Mucosa of rectum (tissue), 2 donors: ENCODE measurements at regions not wholly inside any gene's neighbourhood (a gene's known extent, or its start where the extent isn't known, plus 50 kb on each side); places are given as distances from the start of the nearest gene placed in this dataset.

Source experiments
- H3K27ac ChIP-seq, 2 donors: one replicate each; pipeline ENCODE4 v1.7.0; 2013; ENCODE audit warnings: inconsistent platforms in 2 of 2, low read depth in 2 of 2, low read length in 2 of 2
- H3K27me3 ChIP-seq, 2 donors: one replicate each; pipeline ENCODE4 v1.7.0; 2013; ENCODE audit warnings: low read length in 2 of 2; ENCODE audit not compliant: control insufficient read depth in 2 of 2, insufficient read depth in 2 of 2
- H3K36me3 ChIP-seq, 2 donors: one replicate each; pipeline ENCODE4 v1.7.0; 2013; ENCODE audit warnings: low read length in 2 of 2; ENCODE audit not compliant: control insufficient read depth in 2 of 2, insufficient read depth in 2 of 2
- H3K4me1 ChIP-seq, 2 donors: one replicate each; pipeline ENCODE4 v1.7.0; 2013; ENCODE audit warnings: low read length in 2 of 2, mild to moderate bottlenecking in 1 of 2; ENCODE audit not compliant: control insufficient read depth in 2 of 2, insufficient read depth in 2 of 2
- H3K4me3 ChIP-seq, 2 donors: one replicate each; pipeline ENCODE4 v1.7.0; 2013; ENCODE audit warnings: low read length in 2 of 2
- H3K9ac ChIP-seq, 2 donors: one replicate each; pipeline ENCODE4 v1.7.0; 2013; ENCODE audit warnings: low read length in 2 of 2, low read depth in 1 of 2, mild to moderate bottlenecking in 1 of 2
- H3K9me3 ChIP-seq, 2 donors: one replicate each; pipeline ENCODE4 v1.7.0; 2013; ENCODE audit warnings: low read length in 2 of 2; ENCODE audit not compliant: control insufficient read depth in 2 of 2
- donor health status: healthy.
- donor health status: Normal muscosa, but diverticular disease.

DNA sequence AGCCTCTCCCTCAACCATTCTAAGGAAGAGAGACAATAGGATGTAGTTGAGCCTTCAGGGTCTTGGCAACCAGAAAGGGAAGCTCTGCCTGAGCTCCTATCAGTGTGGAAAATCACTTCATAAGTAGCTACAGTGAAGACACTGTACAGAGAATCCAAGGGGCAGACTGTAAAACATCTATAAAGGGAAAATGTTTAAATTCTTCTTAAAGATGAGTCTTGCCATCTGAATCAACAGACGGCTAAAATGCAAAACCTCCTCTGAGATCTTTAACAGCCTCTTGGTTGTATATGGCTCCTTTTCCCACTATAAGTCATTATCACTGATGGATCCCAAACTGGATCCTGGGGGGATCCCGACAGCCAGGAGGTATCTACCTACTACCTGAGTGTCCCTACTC is 239.2 kb upstream of the SOX9 start:
- Histone ChIP-seq H3K27ac (no peak overlapping the region), H3K27me3 (no peaks in the 10 kb centered on the region), H3K4me1 (no peaks in the 10 kb centered on the region), H3K4me3 (no peak overlapping the region), H3K9ac (no peak overlapping the region), H3K36me3 (no peaks in the 10 kb centered on the region), H3K9me3 (no peaks in the 10 kb centered on the region)

DNA sequence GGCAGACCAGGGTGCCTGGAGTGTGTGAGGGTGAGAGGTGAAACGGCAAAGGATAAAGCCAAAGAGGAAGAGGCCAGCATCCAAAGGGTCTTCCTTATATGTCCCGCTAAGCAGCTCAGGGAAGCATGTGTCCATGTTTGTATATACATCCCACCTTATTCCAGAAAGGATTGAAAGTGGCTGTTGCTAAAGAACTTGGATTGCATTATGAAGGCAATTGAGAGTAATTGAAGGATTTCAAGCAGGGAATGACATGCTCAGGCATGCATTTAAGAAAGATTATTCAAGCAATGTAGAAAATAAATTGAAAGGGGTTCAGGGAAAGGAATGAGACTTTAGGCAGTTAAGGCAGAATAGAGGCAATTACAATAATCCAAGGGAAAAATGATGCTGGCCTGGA is 237.6 kb upstream of the SOX9 start:
- H3K9ac ChIP-seq = no peak overlapping the region
- H3K36me3 ChIP-seq = no peaks in the 10 kb centered on the region
- no peak overlapping the region for H3K4me3 ChIP-seq
- no peaks in the 10 kb centered on the region for H3K27me3 ChIP-seq
- no peaks in the 10 kb centered on the region for H3K9me3 ChIP-seq
- no peaks in the 10 kb centered on the region for H3K4me1 ChIP-seq
- no peak overlapping the region for H3K27ac ChIP-seq

DNA sequence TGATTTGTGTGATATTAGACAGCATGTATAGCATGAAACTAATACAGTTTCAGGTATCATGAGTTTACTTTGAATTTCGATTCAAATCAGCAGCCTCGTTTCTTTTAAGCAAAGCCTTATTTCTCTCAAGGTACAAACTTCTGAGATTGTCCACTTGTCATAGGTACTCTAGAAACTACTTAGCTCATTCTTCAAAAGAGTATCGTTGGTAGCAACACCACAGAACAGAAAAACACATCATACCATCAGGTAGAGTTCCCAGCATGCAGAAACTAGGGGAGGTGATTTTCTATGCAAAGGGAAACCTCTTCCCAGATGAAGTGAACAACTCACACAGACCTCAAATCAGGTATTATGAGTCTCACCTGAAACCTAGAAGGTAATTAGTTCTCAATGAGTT is 237.0 kb upstream of the SOX9 start:
- Histone ChIP-seq H3K4me3 (no peak overlapping the region), H3K9ac (no peak overlapping the region), H3K9me3 (no peaks in the 10 kb centered on the region), H3K27me3 (no peaks in the 10 kb centered on the region), H3K27ac (no peak overlapping the region), H3K4me1 (no peaks in the 10 kb centered on the region), H3K36me3 (no peaks in the 10 kb centered on the region)

DNA sequence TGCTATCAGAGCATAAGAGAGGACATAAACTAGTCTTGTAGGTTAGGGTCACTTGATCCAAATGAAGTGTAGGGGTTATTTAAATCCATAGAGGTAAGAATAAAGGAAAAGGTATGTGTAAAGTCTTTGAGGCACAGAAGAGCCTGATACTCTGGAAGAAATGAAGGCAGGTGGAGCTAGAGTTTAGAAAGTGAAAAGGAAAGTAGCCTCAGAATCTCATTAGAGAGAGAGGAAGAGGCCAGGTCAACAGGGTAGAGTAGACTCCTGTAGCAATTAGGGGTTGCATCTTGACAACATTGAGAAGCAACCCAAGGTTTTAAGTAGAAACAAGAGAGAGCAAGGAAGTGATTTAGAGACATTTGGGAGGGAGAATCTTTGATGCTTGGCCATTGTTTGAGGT is 235.2 kb upstream of the SOX9 start:
- Histone ChIP-seq H3K36me3 (no peaks in the 10 kb centered on the region), H3K4me3 (no peak overlapping the region), H3K9me3 (no peaks in the 10 kb centered on the region), H3K9ac (no peak overlapping the region), H3K27me3 (no peaks in the 10 kb centered on the region), H3K27ac (no peak overlapping the region), H3K4me1 (no peaks in the 10 kb centered on the region)

DNA sequence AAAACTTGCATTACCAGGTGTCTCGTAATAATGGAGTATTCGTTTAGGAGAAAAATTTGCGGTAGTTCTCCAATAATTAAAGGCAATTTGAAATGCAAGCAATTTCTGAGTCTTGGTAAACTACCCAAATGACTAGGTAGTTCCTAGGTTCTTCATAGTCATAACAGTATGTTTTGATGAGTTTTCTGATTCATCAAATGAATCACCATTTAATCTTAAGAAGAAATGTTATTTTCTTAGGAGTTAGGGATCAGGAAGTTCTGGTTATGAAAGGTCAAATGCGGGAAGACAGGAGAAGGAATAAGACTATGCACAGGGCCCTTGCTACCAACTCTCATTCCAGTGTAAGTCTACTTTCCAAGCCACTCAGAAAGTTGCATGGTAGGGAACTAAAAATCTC is 221.5 kb upstream of the SOX9 start:
- H3K36me3 ChIP-seq = no peaks in the 10 kb centered on the region
- H3K27ac ChIP-seq = no peak overlapping the region
- H3K9ac ChIP-seq = no peak overlapping the region
- H3K4me1 ChIP-seq = no peaks in the 10 kb centered on the region
- H3K9me3 ChIP-seq = peaks cover 0 to 2% of the 10 kb centered on the region in 2 donors
- H3K27me3 ChIP-seq = no peaks in the 10 kb centered on the region
- no peak overlapping the region for H3K4me3 ChIP-seq

DNA sequence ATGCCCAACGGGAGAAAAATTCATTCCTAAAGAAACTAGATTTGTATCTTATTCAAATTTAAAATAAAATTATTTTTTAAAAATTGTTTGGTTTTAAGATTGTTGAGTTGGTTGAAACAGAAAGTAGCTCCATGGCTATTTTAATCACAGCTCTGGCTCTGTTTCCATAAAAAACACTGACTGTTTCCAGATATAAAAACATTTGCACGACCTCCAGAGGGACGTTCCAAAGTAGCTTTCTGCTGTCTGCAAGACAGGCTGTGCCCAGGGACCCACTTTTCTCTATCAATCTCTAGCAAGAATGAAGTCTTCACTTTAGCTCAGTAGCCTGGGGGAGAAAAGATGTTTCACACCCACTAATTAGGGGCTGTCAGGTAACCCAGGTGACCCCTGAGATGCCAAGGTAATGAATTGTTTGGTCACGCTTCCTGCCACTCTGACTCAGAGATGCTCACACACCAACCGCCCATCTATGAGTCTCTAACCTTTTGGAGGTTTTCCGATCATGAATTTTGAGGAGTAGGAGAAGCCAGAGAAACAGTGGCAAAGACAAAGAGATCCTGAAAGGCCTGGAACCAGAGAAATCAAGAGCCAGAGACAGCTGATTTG is 220.1 kb upstream of the SOX9 start:
- Histone ChIP-seq H3K4me3 (no peak overlapping the region), H3K4me1 (no peaks in the 10 kb centered on the region), H3K27ac (no peak overlapping the region), H3K36me3 (no peaks in the 10 kb centered on the region), H3K27me3 (no peaks in the 10 kb centered on the region), H3K9me3 (peaks cover 0 to 2% of the 10 kb centered on the region in 2 donors), H3K9ac (no peak overlapping the region)

DNA sequence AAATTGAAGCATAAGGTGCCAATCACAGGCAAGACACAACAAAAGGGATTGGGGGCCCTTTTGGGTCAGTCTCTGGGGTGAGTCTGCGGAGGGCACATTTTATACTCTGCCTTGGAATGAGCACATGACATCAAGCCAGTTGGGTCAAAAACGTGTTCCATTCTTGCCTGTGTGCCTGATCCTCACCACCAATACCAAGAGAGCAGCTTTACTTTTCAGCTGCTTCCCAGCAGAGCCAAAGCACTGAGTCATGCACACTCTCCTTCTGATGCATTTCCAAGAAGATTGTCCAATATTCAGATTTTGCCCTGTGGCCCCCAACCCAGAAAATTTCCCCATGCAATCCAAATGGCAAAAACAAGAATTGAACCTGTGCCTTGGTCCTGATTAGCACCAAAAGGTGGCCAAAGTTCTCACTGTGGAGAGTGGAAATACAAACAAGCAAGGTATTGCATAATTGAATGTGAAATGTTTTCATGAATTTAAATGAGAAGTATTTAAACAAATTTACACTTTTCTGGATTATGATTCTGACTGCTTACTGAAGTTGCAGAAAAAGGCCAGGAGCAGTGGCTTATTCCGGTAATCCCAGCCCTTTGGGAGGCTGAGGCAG is 217.8 kb upstream of the SOX9 start:
- Histone ChIP-seq H3K4me1 (no peaks in the 10 kb centered on the region), H3K4me3 (no peak overlapping the region), H3K27ac (no peak overlapping the region), H3K9me3 (no peaks in the 10 kb centered on the region), H3K9ac (no peak overlapping the region), H3K36me3 (no peaks in the 10 kb centered on the region), H3K27me3 (no peaks in the 10 kb centered on the region)

DNA sequence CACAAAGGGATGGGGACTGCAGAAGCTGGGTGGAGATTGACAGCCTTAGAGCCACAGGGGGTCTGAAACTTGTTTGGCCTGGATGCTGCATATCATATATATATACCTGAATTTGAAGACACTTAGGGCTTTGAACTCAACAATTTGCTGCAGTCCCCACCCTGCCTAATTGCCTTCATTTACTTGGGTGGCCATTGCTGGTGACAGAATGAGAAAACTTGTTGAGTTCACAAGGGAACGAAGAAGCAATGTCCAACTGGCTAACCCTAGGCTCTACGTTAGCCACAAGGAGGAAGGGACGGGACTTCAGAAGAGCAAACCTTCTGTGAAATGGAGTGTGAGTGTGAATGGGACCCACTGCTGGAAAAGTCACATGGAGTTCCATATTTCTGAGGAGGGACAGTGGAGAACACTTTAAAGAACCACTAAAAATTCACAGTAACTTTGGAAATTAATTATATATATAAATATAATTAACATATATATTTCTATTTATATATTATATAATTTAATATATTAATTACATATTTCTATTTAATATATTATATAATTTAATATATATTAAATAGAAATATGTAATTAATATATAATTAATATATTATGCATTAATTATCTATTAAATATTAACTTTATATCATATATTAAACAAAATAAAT is 215.3 kb upstream of the SOX9 start:
- H3K27me3 ChIP-seq = no peaks in the 10 kb centered on the region

DNA sequence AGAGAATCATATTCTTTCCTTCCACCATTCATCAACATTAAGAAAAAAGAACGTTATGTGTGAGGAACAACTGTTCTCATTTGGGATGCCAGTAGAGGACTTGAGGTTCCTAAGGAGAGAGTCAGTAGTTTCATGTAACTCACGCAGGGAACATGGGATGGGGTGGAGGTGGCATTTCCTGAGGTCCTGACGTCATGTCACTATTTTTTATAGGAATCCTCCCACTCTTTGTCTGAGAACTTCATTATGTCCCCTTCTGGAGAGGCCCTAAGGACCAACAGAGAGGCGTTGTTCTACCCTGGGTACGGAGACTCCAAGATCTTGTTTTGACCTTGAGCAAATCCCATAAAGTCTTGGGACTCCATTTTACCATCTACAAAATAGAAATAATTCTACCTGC is 211.7 kb upstream of the SOX9 start:
- Histone ChIP-seq H3K4me1 (no peaks in the 10 kb centered on the region), H3K36me3 (no peaks in the 10 kb centered on the region), H3K27me3 (no peaks in the 10 kb centered on the region), H3K27ac (no peak overlapping the region), H3K9ac (no peak overlapping the region), H3K4me3 (no peak overlapping the region), H3K9me3 (no peaks in the 10 kb centered on the region)

More for the DNA sequence above, 215.3 kb upstream of the SOX9 start:
- Histone ChIP-seq H3K4me3 (no peak overlapping the region), H3K9me3 (no peaks in the 10 kb centered on the region), H3K36me3 (no peaks in the 10 kb centered on the region), H3K27ac (no peak overlapping the region), H3K4me1 (no peaks in the 10 kb centered on the region), H3K9ac (no peak overlapping the region)

DNA sequence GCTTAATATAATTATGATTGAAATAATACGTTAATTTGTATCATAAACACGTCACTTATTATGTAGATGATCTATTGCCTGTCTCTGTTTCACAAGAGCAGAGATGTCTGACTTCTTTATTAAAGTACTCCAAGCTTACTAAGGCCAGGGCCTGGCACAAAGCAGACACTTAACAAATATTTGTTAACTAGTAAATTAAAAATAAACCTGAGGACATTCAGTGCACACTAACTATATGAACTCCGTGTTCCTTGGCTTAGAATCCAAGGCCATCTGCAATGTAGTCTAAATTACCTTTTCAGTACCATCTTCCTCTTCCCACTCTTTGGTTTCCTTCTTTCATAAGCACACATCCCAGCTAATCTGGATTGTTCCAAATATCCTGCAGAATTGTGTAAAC is 210.8 kb upstream of the SOX9 start:
- Histone ChIP-seq H3K27ac (no peak overlapping the region), H3K4me1 (no peaks in the 10 kb centered on the region), H3K4me3 (no peak overlapping the region), H3K36me3 (no peaks in the 10 kb centered on the region), H3K9ac (no peak overlapping the region), H3K27me3 (no peaks in the 10 kb centered on the region), H3K9me3 (no peaks in the 10 kb centered on the region)
